Left ventricle myocardium inferior (tissue), 1 donor: ENCODE measurements at regions not wholly inside any gene's neighbourhood (a gene's known extent, or its start where the extent isn't known, plus 50 kb on each side); places are given as distances from the start of the nearest gene placed in this dataset.
"Not testable (repeated sequence)": the region's sequence is repeated elsewhere in the genome, so short reads cannot be mapped to it uniquely, and the experiment has no call there.

Experiments
- DNase-seq: peaks from one replicate; pipeline ENCODE4 v3.0.0-alpha.2; 2020
- H3K27ac ChIP-seq: fragments of 200-600 bp; replicated peaks from 2 replicates; pipeline ENCODE4 v1.8.0; 2021
- H3K27me3 ChIP-seq: fragments of 200-600 bp; 2 replicates; pipeline ENCODE4 v1.8.0; 2021; ENCODE audit warnings: low read depth
- H3K36me3 ChIP-seq: fragments of 200-600 bp; 2 replicates; pipeline ENCODE4 v1.8.0; 2021
- H3K4me1 ChIP-seq: fragments of 200-600 bp; 2 replicates; pipeline ENCODE4 v1.8.0; 2021
- H3K4me3 ChIP-seq: fragments of 200-600 bp; 2 replicates; pipeline ENCODE4 v1.8.0; 2021; ENCODE audit warnings: mild to moderate bottlenecking, moderate library complexity
- H3K9me3 ChIP-seq: fragments of 200-600 bp; replicated peaks from 2 replicates; pipeline ENCODE4 v1.8.0; 2021
- CTCF ChIP-seq: fragments of 200-600 bp; IDR thresholded peaks from 2 replicates; pipeline ENCODE4 v1.8.0; 2021; ENCODE audit warnings: antibody characterized with exemption, mild to moderate bottlenecking, borderline replicate concordance
- intact Hi-C: fragments of 100-400 bp; cut with micrococcal nuclease; formaldehyde crosslinking; loops from one replicate; pipeline ENCODE4 v1.11.0; 2022
- donor health status: DM: no; HTN: yes; CAD: no; lungs with severe emphysema.

GRCh38 chr14:21861153-21861552, 187.5 kb upstream of the OR4E1 start:
- DNase-seq = no peak
- TF ChIP-seq CTCF = no peak
- H3K9me3 ChIP-seq = no peaks in the 10 kb centered on the region
- no peak overlapping the region for H3K4me3 ChIP-seq
- H3K27me3 ChIP-seq = peaks cover 28% of the 10 kb centered on the region
- no peaks in the 10 kb centered on the region for H3K4me1 ChIP-seq
- intact Hi-C loops = no loop called here
- H3K27ac ChIP-seq = no peak overlapping the region
- H3K36me3 ChIP-seq = no peaks in the 10 kb centered on the region

- no peaks in the 10 kb centered on the region for H3K4me1 ChIP-seq
- H3K36me3 ChIP-seq = no peaks in the 10 kb centered on the region
- intact Hi-C loops = no loop called here
- no peak overlapping the region for H3K4me3 ChIP-seq
- peaks cover 19% of the 10 kb centered on the region for H3K27me3 ChIP-seq
- H3K9me3 ChIP-seq = no peaks in the 10 kb centered on the region
- no peak for DNase-seq
- no peak for TF ChIP-seq CTCF
- no peak overlapping the region for H3K27ac ChIP-seq
These were observed 186.6 kb upstream of the OR4E1 start for GRCh38 chr14:21860172-21860571.

GRCh38 chr14:21852775-21853174, 179.2 kb upstream of the OR4E1 start:
- intact Hi-C loops = no loop called here
- Histone ChIP-seq H3K27ac (no peak overlapping the region), H3K27me3 (peaks cover 30% of the 10 kb centered on the region), H3K4me1 (no peaks in the 10 kb centered on the region), H3K4me3 (no peak overlapping the region), H3K36me3 (no peaks in the 10 kb centered on the region), H3K9me3 (no peaks in the 10 kb centered on the region)
- no peak for DNase-seq
- TF ChIP-seq CTCF = no peak

- TF ChIP-seq CTCF = peak; percentile 59
- H3K4me3 ChIP-seq = no peak overlapping the region
- intact Hi-C loops = no loop called here
- H3K9me3 ChIP-seq = no peaks in the 10 kb centered on the region
- no peak for DNase-seq
- no peaks in the 10 kb centered on the region for H3K36me3 ChIP-seq
- no peaks in the 10 kb centered on the region for H3K4me1 ChIP-seq
- peaks cover 30% of the 10 kb centered on the region for H3K27me3 ChIP-seq
- no peak overlapping the region for H3K27ac ChIP-seq
These were observed 178.5 kb upstream of the OR4E1 start for GRCh38 chr14:21852061-21852664.

- intact Hi-C loops, H3K36me3 ChIP-seq, H3K27ac ChIP-seq, H3K9me3 ChIP-seq, DNase-seq, H3K4me3 ChIP-seq, H3K4me1 ChIP-seq: not testable (repeated sequence)
- peaks cover 35% of the 10 kb centered on the region for H3K27me3 ChIP-seq
These were observed 173.3 kb upstream of the OR4E1 start for GRCh38 chr14:21846902-21847301.

GRCh38 chr14:21846227-21846885, 172.7 kb upstream of the OR4E1 start:
- peak; percentile 48 for TF ChIP-seq CTCF
- no peak for DNase-seq
- no peak overlapping the region for H3K4me3 ChIP-seq
- peaks cover 35% of the 10 kb centered on the region for H3K27me3 ChIP-seq
- H3K27ac ChIP-seq = no peak overlapping the region
- no peaks in the 10 kb centered on the region for H3K36me3 ChIP-seq
- no peaks in the 10 kb centered on the region for H3K4me1 ChIP-seq
- no peaks in the 10 kb centered on the region for H3K9me3 ChIP-seq
- intact Hi-C loops = no loop called here
